ENCODE measurements at regions not wholly inside any gene's neighbourhood (a gene's known extent, or its start where the extent isn't known, plus 50 kb on each side); places are given as distances from the start of the nearest gene placed in this dataset.

- Histone ChIP-seq H3K4me3 (ENCODE audit: low read length in 2 of 2) (no peak overlapping the region), H3K4ac (ENCODE audit: low read length) (no peak overlapping the region), H2BK120ac (ENCODE audit: low read depth, low read length) (no peak overlapping the region), H3K9ac (ENCODE audit: low read depth, low read length, poor library complexity) (no peak overlapping the region), H4K8ac (ENCODE audit: low read depth, low read length) (no peak overlapping the region), H3K4me1 (ENCODE audit: control insufficient read depth in 2 of 2, insufficient read depth in 1 of 2, low read depth in 1 of 2, low read length in 2 of 2) (no peaks in the 10 kb centered on the region), H3K9me3 (replicated peaks in 1 of 2; ENCODE audit: control insufficient read depth in 2 of 2, insufficient read depth in 1 of 2, low read depth in 1 of 2, low read length in 2 of 2) (no peaks in the 10 kb centered on the region), H2BK15ac (ENCODE audit: low read length) (no peak overlapping the region), H3K27me3 (ENCODE audit: control insufficient read depth in 3 of 3, insufficient read depth in 3 of 3, low read depth in 1 of 3, low read length in 3 of 3) (no peaks in the 10 kb centered on the region), H2AK5ac (ENCODE audit: low read depth, low read length) (no peak overlapping the region), H3K18ac (ENCODE audit: low read length) (no peak overlapping the region), H3K27ac (replicated peaks; ENCODE audit: low read length) (no peak overlapping the region), H2BK12ac (ENCODE audit: low read length) (no peak overlapping the region), H3K79me1 (ENCODE audit: low read depth, low read length) (no peaks in the 10 kb centered on the region), H3K36me3 (replicated peaks in 1 of 2; ENCODE audit: control insufficient read depth in 2 of 2, insufficient read depth in 2 of 2, low read length in 2 of 2) (no peaks in the 10 kb centered on the region), H3K14ac (ENCODE audit: low read length) (no peak overlapping the region), H4K91ac (ENCODE audit: low read depth, low read length, poor library complexity) (no peak overlapping the region), H3K4me2 (ENCODE audit: insufficient read depth, low read length, poor library complexity, severe bottlenecking) (no peak overlapping the region), H2AFZ (ENCODE audit: low read length) (no peak overlapping the region), H2BK5ac (ENCODE audit: low read length) (no peak overlapping the region), H3K23ac (ENCODE audit: low read depth, low read length, poor library complexity) (no peak overlapping the region)
- WGBS, 2 donors (ENCODE audit: extremely low coverage in 2 of 2, insufficient read length in 2 of 2, insufficient replicate concordance in 1 of 2), result no CpG with 5 or more reads among the region's 3 CpGs
- DNase-seq (ENCODE audit: low spot score), result no peak
Observed at GRCh38 chrX:121585626-121586025, 538.2 kb downstream of the GLUD2 start.

DNA sequence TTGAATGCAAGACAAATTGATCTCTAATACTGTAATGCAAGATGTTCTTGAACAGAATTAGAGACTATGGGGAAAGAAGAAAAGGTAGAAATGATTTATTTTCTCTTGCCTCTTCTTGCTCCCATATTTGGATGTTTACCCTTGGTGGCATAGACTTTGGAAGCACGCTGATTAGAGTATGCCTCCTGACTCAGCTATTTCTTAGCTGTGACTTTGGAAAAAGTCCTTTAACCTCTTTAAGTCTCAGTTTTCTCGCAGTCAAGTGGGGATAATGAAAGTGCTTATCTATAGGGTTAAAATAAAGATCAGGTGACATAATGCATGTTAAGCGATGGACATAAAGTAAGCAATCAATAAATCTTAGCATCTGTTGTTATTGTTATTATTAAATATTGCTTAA, 545.5 kb downstream of the GLUD2 start:
- Histone ChIP-seq H3K18ac (ENCODE audit: low read length) (no peak overlapping the region), H2AFZ (ENCODE audit: low read length) (no peak overlapping the region), H3K9ac (ENCODE audit: low read depth, low read length, poor library complexity) (no peak overlapping the region), H3K4ac (ENCODE audit: low read length) (no peak overlapping the region), H2AK5ac (ENCODE audit: low read depth, low read length) (no peak overlapping the region), H3K14ac (ENCODE audit: low read length) (no peak overlapping the region), H2BK15ac (ENCODE audit: low read length) (no peak overlapping the region), H3K36me3 (replicated peaks in 1 of 2; ENCODE audit: control insufficient read depth in 2 of 2, insufficient read depth in 2 of 2, low read length in 2 of 2) (no peaks in the 10 kb centered on the region), H3K27ac (replicated peaks; ENCODE audit: low read length) (no peak overlapping the region), H3K27me3 (ENCODE audit: control insufficient read depth in 3 of 3, insufficient read depth in 3 of 3, low read depth in 1 of 3, low read length in 3 of 3) (no peaks in the 10 kb centered on the region), H4K91ac (ENCODE audit: low read depth, low read length, poor library complexity) (no peak overlapping the region), H3K79me1 (ENCODE audit: low read depth, low read length) (no peaks in the 10 kb centered on the region), H4K8ac (ENCODE audit: low read depth, low read length) (no peak overlapping the region), H2BK5ac (ENCODE audit: low read length) (no peak overlapping the region), H3K4me1 (ENCODE audit: control insufficient read depth in 2 of 2, insufficient read depth in 1 of 2, low read depth in 1 of 2, low read length in 2 of 2) (no peaks in the 10 kb centered on the region), H2BK12ac (ENCODE audit: low read length) (no peak overlapping the region), H3K4me2 (ENCODE audit: insufficient read depth, low read length, poor library complexity, severe bottlenecking) (no peak overlapping the region), H3K4me3 (ENCODE audit: low read length in 2 of 2) (no peak overlapping the region), H3K9me3 (replicated peaks in 1 of 2; ENCODE audit: control insufficient read depth in 2 of 2, insufficient read depth in 1 of 2, low read depth in 1 of 2, low read length in 2 of 2) (no peaks in the 10 kb centered on the region), H3K23ac (ENCODE audit: low read depth, low read length, poor library complexity) (no peak overlapping the region), H2BK120ac (ENCODE audit: low read depth, low read length) (no peak overlapping the region)
- DNase-seq (ENCODE audit: low spot score), result no peak
- WGBS, 2 donors (ENCODE audit: extremely low coverage in 2 of 2, insufficient read length in 2 of 2, insufficient replicate concordance in 1 of 2), result no CpG with 5 or more reads among the region's 3 CpGs

- WGBS, 2 donors (ENCODE audit: extremely low coverage in 2 of 2, insufficient read length in 2 of 2, insufficient replicate concordance in 1 of 2), result no CpG with 5 or more reads among the region's 2 CpGs
Observed at GRCh38 chrX:121598356-121598755, 550.9 kb downstream of the GLUD2 start.

GRCh38 chrX:121635141-121635540, 587.7 kb downstream of the GLUD2 start:
- Histone ChIP-seq H2AFZ (ENCODE audit: low read length) (no peak overlapping the region), H3K18ac (ENCODE audit: low read length) (no peak overlapping the region), H2BK15ac (ENCODE audit: low read length) (no peak overlapping the region), H3K27me3 (ENCODE audit: control insufficient read depth in 3 of 3, insufficient read depth in 3 of 3, low read depth in 1 of 3, low read length in 3 of 3) (no peaks in the 10 kb centered on the region), H3K4me1 (ENCODE audit: control insufficient read depth in 2 of 2, insufficient read depth in 1 of 2, low read depth in 1 of 2, low read length in 2 of 2) (no peaks in the 10 kb centered on the region), H3K36me3 (replicated peaks in 1 of 2; ENCODE audit: control insufficient read depth in 2 of 2, insufficient read depth in 2 of 2, low read length in 2 of 2) (no peaks in the 10 kb centered on the region), H3K9me3 (replicated peaks in 1 of 2; ENCODE audit: control insufficient read depth in 2 of 2, insufficient read depth in 1 of 2, low read depth in 1 of 2, low read length in 2 of 2) (no peaks in the 10 kb centered on the region), H3K4ac (ENCODE audit: low read length) (no peak overlapping the region), H3K79me1 (ENCODE audit: low read depth, low read length) (no peaks in the 10 kb centered on the region), H3K14ac (ENCODE audit: low read length) (no peak overlapping the region), H3K4me2 (ENCODE audit: insufficient read depth, low read length, poor library complexity, severe bottlenecking) (no peak overlapping the region), H2AK5ac (ENCODE audit: low read depth, low read length) (no peak overlapping the region), H2BK5ac (ENCODE audit: low read length) (no peak overlapping the region), H3K9ac (ENCODE audit: low read depth, low read length, poor library complexity) (no peak overlapping the region), H3K23ac (ENCODE audit: low read depth, low read length, poor library complexity) (no peak overlapping the region), H4K8ac (ENCODE audit: low read depth, low read length) (no peak overlapping the region), H4K91ac (ENCODE audit: low read depth, low read length, poor library complexity) (no peak overlapping the region), H2BK120ac (ENCODE audit: low read depth, low read length) (no peak overlapping the region), H3K4me3 (ENCODE audit: low read length in 2 of 2) (no peak overlapping the region), H2BK12ac (ENCODE audit: low read length) (no peak overlapping the region), H3K27ac (replicated peaks; ENCODE audit: low read length) (no peak overlapping the region)
- no peak for DNase-seq (ENCODE audit: low spot score)
- WGBS, 2 donors (ENCODE audit: extremely low coverage in 2 of 2, insufficient read length in 2 of 2, insufficient replicate concordance in 1 of 2), result no CpG with 5 or more reads among the region's 2 CpGs

More at GRCh38 chrX:121598356-121598755, 550.9 kb downstream of the GLUD2 start:
- Histone ChIP-seq H2BK120ac (ENCODE audit: low read depth, low read length) (no peak overlapping the region), H4K91ac (ENCODE audit: low read depth, low read length, poor library complexity) (no peak overlapping the region), H3K14ac (ENCODE audit: low read length) (no peak overlapping the region), H3K79me1 (ENCODE audit: low read depth, low read length) (no peaks in the 10 kb centered on the region), H2BK15ac (ENCODE audit: low read length) (no peak overlapping the region), H3K4me3 (ENCODE audit: low read length in 2 of 2) (no peak overlapping the region), H3K36me3 (replicated peaks in 1 of 2; ENCODE audit: control insufficient read depth in 2 of 2, insufficient read depth in 2 of 2, low read length in 2 of 2) (no peaks in the 10 kb centered on the region), H4K8ac (ENCODE audit: low read depth, low read length) (no peak overlapping the region), H2AFZ (ENCODE audit: low read length) (no peak overlapping the region), H3K9me3 (replicated peaks in 1 of 2; ENCODE audit: control insufficient read depth in 2 of 2, insufficient read depth in 1 of 2, low read depth in 1 of 2, low read length in 2 of 2) (no peaks in the 10 kb centered on the region), H3K4me2 (ENCODE audit: insufficient read depth, low read length, poor library complexity, severe bottlenecking) (no peak overlapping the region), H3K27ac (replicated peaks; ENCODE audit: low read length) (no peak overlapping the region), H2AK5ac (ENCODE audit: low read depth, low read length) (no peak overlapping the region), H3K18ac (ENCODE audit: low read length) (no peak overlapping the region), H2BK5ac (ENCODE audit: low read length) (no peak overlapping the region), H3K9ac (ENCODE audit: low read depth, low read length, poor library complexity) (no peak overlapping the region), H3K27me3 (ENCODE audit: control insufficient read depth in 3 of 3, insufficient read depth in 3 of 3, low read depth in 1 of 3, low read length in 3 of 3) (no peaks in the 10 kb centered on the region), H3K4me1 (ENCODE audit: control insufficient read depth in 2 of 2, insufficient read depth in 1 of 2, low read depth in 1 of 2, low read length in 2 of 2) (no peaks in the 10 kb centered on the region), H2BK12ac (ENCODE audit: low read length) (no peak overlapping the region), H3K23ac (ENCODE audit: low read depth, low read length, poor library complexity) (no peak overlapping the region), H3K4ac (ENCODE audit: low read length) (no peak overlapping the region)
- DNase-seq (ENCODE audit: low spot score), result no peak
